T-helper 1 cell treated with Interleukin-12 subunit alpha and Interleukin-12 subunit beta and Interleukin-4 antibody, amounts not matched to agents 30 ng/mL and 1 ng/mL, for 36 hours (primary cell): ENCODE measurements at regions not wholly inside any gene's neighbourhood (a gene's known extent, or its start where the extent isn't known, plus 50 kb on each side); places are given as distances from the start of the nearest gene placed in this dataset.

Experiments
- intact Hi-C: fragments of 100-400 bp; cut with micrococcal nuclease; formaldehyde crosslinking; loops from one replicate; pipeline ENCODE4 v1.15.1; 2024

DNA sequence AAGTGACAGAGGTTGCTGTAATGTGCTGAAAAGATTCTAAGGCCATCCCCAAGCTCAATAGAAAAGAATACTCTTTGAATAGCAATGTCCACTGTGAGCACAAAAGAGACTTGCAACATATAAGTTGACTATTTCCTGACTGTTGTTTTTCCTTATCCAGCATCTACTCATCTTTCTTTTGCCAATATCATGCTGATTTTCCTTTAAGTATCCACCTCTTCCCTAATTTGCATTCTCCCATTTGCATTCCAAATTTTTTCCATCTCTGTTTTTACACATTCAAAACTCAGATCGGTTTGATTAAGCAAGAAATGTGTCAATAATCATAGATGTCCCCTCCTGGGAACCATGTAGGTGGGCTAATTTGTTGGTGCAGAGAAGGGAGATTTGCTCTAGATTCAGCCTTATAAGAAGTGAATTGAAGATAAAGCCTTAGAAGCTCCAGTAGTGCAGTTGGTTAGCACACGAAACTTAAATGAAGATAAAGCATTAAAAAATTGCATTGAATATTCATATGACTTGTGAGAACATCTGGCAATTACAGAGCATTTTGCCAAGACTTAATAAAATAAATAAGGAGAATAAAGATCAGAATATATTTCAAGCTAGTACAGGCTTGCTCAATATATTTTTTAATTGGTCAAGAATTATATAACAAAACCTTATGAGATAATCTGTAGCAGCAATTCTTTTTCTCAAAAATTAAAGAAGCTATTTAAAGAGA lies 267.6 kb downstream of the TMEM167A start:
- intact Hi-C loops, result no loop called here

DNA sequence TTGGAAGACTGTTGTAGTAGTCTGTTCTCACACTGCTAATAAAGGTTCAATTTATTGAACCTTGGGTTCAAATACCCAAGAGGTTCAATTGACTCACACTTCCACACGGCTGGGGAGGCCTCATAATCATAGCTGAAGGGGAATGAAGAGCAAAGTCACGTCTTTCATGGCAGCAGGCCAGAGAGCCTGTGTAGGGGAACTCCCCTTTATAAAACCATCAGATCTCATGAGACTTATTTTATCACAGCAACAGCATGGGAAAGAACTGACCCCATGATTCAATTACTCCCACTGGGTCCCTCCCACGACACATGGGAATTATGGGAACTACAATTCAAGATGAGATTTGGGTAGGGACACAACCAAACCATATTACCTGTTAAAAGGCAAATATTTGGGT lies 268.2 kb downstream of the TMEM167A start:
- intact Hi-C loops, result no loop called here

GRCh38 chr5:82807021-82807420 lies 270.2 kb downstream of the TMEM167A start:
- intact Hi-C loops, result no loop called here

DNA sequence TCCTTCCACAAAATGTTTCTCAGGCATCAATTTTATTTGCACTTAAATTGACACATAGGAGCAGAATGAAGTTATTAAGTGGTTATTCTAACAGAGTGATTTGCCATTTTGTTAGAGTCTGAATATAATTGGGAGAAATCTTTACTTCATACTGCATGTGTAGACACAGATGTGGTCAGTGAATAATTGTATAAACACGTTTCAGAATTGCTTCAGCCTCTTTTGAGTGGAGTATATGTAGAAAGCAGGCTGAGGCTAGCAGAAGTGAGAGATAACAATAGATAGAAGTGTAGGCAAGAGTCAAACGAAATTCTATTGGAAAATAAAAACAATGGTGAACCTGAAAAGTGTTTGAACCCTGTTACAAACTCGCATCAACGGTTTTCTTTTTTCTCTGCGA lies 270.7 kb downstream of the TMEM167A start:
- intact Hi-C loops, result no loop called here

DNA sequence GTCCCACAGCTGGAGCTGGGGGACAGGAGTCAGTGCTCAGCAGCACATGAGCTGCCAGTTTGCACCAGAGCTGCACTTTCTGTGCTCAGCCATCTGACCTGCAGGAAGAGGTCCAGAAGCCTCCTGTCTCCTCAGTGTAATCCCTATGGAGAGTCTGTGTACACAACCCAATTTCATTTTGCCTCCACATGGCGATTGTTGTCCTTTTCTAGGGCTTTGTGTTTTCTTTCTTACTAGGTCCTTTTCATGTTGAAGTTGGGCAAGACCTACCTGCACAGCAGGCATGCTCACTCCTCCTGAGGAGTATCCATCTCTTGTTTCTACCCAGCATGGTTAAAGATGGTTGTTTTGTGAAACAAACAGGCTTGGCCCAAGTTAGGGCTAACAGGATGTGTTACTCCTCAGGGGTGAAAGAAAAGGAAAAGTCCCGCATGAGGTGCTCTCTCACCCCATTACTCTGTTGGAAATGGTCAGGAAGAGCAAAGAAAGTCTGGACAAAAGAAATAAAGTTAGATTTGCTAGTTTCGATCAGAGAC lies 273.0 kb downstream of the TMEM167A start:
- intact Hi-C loops, result no loop called here

DNA sequence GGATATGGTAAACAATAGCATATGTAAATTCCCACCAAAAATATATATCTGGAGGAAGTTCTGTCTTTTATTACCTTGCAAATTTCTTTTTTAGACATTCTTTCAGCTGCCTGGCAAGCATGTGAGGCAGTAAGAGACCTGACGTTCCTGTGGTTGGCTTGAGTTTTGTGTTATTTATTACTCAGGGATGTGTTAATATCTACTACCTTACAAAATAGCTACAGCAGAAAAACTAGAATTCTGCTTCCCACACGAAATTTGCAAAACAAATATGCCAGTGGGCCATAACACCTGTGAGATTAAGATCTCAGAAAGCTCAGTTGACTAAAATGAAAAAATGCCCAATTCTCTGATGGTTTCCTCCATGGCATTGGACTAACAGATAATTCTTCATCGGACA lies 274.2 kb downstream of the TMEM167A start:
- intact Hi-C loops, result no loop called here

DNA sequence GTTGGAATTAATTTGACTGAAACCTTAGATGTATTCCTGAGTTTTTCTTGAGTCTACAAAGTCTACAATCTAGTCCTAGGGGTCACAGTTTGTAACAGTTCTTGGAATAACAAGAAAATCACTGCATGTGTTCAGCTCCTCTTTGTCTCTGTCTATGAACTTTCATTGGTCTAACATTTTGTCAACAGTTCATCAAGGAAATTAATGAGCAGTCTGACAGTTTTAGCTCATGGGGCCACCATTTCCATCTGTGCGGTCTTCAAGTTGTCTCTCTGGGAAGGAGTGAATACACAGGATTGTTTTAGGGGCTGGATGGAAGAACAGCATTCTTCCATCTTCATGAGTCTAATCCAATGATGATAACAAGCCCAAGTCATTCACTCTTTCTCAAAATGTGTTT lies 276.4 kb downstream of the TMEM167A start:
- intact Hi-C loops, result no loop called here

DNA sequence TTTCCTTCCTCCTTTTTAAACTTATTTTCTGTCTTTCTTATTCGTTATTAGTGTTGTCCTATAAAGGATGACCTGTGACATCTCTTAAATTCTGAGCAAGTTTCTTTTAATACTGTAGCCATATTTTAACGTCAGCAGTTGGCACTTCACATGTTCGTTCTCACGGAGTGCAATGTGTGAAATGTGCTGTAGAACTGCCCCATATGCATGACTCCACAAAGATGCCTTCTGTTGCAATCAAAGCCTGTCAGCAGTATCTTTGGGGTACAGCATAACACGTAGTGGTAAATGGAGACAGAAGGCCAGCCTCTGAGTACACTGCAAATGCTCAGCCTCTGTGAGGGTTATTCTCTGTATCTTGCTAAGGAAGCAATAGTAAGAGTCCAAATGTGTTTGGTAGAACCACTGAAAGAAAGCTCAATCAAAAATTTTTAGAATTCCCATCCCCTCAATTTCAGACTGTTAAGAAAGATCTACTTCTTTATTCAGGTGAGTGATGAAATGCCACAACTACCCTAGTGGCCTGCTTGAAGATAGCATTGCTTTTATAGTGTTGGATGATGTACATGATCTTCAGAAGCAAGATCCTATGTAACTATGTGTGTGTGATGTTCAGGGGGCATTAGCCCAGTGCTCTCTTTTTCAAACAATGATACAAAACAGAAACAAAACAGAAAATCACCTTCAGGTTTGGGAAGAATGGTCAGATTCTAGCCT lies 277.7 kb downstream of the TMEM167A start:
- intact Hi-C loops, result loop anchor here (10.0 kb wide), 1 partner anchor 635 kb away; no protein-coding TSS in a partner anchor

DNA sequence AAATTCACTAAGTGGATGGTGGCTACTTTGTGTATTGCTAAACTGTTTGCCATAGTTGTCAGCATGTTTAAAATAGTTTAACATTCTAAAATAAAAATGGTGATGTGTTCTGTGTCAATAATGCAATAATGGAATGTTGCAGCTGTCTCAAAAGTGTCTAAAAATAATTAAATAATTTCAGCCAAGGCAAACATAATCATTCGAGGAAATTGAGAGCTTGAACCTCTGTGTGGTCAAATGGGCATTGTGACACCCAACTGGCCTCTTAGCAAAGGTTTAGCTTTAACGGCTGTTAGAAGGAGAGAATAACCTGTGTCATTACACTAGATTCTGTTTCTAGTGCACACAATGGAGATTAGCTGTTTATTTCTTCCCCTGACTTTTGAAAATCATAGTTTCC lies 278.5 kb downstream of the TMEM167A start:
- intact Hi-C loops, result loop anchor here (10.0 kb wide), 1 partner anchor 636 kb away; no protein-coding TSS in a partner anchor

GRCh38 chr5:82796643-82797416 lies 280.4 kb downstream of the TMEM167A start:
- intact Hi-C loops, result loop anchor here (10.0 kb wide), 1 partner anchor 638 kb away; no protein-coding TSS in a partner anchor

GRCh38 chr5:82794876-82795275 lies 282.3 kb downstream of the TMEM167A start:
- intact Hi-C loops, result loop anchor here (1.0 to 10.0 kb wide), 4 partner anchors 154 to 640 kb away; no protein-coding TSS in a partner anchor

- intact Hi-C loops, result loop anchor here (1.0 to 10.0 kb wide), 4 partner anchors 153 to 641 kb away; no protein-coding TSS in a partner anchor
Measured at GRCh38 chr5:82793808-82794419, 283.3 kb downstream of the TMEM167A start.

DNA sequence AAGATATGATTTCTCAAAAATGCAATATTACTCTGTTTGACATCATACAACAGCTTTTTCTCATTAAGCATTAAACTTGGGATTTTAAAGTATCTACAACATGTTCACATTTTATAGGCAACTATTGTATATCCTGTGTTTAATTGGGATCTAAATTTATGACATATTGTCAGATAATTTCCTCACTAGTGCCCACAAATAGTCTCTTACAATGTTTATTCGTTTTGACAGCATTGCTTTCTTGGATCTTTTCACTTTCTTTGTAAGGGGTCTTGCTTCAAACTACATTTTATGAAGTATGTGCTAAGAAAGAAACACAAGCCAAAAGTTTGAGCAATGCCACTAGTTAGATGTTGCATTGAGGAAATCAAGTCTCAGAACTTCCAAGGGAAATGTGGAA lies 285.1 kb downstream of the TMEM167A start:
- intact Hi-C loops, result loop anchor here (10.0 kb wide), 1 partner anchor 643 kb away; no protein-coding TSS in a partner anchor

GRCh38 chr5:82789095-82789494 lies 288.1 kb downstream of the TMEM167A start:
- intact Hi-C loops, result no loop called here

- intact Hi-C loops, result no loop called here
Measured at GRCh38 chr5:82786748-82787147, 290.4 kb downstream of the TMEM167A start.

GRCh38 chr5:82785882-82786509 lies 291.2 kb downstream of the TMEM167A start:
- intact Hi-C loops, result no loop called here

DNA sequence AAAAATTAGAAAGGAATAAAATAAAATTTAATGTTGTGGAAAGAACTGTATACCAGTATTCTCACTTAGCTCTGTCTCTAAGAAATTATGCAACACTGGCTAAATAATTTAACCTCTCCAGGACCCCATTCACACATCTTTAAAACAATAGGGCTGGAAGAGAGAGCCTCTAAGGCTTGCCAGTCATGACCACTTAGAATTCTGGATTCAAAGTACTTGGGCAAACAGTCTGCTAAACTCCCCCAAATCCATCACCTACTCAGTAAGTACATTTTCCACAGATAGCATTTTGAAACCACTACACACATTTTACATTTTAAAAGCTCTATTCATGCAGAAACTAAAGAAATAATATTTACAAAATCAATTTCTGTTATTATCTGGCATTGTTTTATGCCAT lies 291.7 kb downstream of the TMEM167A start:
- intact Hi-C loops, result no loop called here

GRCh38 chr5:82784521-82784920 lies 292.7 kb downstream of the TMEM167A start:
- intact Hi-C loops, result no loop called here

DNA sequence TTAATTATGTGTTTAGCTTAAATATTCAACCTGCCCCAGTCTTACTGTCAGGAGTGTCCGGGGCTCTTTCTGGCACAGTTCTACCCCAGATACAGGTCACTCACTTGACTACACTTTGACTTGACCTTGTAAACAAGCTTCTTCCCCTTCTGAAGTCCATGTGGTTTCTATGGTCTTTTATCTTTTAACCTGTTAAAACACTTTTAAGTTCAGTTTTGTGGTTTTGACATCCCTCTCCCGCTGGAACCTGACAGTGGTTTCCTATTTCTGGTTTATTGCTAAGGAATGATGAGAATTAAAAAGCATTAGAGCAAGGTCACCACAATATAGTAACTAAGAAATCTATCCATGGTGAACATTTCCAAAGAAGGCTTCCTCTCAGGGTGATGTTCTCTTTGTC lies 300.1 kb downstream of the TMEM167A start:
- intact Hi-C loops, result no loop called here

- intact Hi-C loops, result no loop called here
Measured at GRCh38 chr5:82772281-82772680, 304.9 kb downstream of the TMEM167A start.

DNA sequence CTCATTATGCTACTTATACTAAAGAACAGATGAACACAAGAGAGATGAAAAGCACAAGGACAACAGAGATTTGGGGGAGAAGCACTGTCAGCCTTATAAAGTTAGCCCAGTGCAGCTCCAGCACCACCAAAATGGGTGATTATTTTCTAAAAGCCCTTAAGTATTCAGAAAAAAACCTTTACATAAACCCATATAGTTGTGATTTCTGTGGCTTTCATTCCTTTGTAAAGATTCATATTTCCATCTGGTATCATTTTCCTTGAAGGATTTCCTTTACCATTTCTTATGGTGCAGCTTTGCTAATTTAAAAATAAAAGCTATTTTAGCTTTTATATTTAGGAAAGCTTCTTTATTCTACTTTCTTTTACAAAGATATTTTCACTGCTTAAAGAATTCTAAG lies 311.0 kb downstream of the TMEM167A start:
- intact Hi-C loops, result no loop called here
